GM19395 (cell line): ENCODE measurements at regions not wholly inside any gene's neighbourhood (a gene's known extent, or its start where the extent isn't known, plus 50 kb on each side); places are given as distances from the start of the nearest gene placed in this dataset.

Experiments used
- ATAC-seq: cut with Tn5 transposase; IDR thresholded peaks from one replicate; pipeline ENCODE4 v1.9.1; 2021; ENCODE audit warnings: mild to moderate bottlenecking, moderate library complexity; ENCODE audit not compliant: unreplicated experiment

DNA sequence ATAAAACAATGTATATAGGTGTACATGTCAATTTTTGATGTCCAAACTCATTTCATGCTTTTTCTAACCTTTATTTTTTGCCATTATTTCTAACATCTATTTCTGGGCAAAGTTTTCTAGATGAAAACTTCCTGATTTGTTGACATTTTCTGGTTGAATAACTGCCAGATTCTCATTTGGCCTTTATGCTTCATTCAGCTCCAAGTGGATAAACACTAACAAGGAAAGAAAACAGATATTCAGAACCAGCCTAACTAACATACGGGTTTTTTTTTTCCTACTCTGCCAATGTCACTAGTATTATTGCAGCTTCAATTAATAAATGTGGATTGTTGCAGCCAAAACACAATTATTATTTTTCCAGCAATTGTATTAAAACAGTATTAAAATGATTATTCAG, 50.9 kb upstream of the RAP1GDS1 start:
- no peak for ATAC-seq

DNA sequence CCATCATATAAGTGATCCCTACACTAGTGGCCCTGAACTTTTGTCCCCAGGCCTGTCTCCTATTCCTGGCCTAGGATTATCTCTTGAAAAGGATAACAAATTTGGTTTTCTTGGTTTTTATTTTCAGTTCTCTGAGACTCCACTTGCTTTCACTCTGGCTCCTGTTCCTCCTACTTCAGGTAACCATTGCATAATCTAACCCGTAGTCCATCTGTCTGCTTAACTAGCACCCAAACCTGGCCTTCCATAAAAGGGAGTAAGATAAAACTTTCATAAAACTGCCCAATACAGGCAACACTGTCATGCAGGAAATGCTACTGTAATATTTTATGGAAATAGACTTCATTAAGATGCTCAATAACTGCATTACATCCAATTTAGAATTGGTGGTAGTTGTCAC, 52.1 kb upstream of the RAP1GDS1 start:
- ATAC-seq: no peak

DNA sequence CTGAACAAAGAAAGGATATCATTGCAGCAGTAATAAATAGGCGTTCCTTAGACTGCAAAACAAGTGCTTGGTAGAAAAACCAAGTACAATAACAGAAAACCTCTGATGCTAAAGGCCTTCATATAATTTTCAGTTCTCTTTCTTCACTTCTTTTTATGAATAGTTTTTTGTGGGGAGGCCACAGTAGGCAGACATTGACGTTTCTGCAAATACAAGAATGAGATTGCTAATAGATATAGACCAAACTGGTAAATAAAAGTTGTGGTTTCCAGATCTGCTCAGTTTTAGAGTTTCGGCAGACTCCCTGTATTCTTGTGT, 57.0 kb upstream of the RAP1GDS1 start:
- peak; percentile 71 for ATAC-seq

DNA sequence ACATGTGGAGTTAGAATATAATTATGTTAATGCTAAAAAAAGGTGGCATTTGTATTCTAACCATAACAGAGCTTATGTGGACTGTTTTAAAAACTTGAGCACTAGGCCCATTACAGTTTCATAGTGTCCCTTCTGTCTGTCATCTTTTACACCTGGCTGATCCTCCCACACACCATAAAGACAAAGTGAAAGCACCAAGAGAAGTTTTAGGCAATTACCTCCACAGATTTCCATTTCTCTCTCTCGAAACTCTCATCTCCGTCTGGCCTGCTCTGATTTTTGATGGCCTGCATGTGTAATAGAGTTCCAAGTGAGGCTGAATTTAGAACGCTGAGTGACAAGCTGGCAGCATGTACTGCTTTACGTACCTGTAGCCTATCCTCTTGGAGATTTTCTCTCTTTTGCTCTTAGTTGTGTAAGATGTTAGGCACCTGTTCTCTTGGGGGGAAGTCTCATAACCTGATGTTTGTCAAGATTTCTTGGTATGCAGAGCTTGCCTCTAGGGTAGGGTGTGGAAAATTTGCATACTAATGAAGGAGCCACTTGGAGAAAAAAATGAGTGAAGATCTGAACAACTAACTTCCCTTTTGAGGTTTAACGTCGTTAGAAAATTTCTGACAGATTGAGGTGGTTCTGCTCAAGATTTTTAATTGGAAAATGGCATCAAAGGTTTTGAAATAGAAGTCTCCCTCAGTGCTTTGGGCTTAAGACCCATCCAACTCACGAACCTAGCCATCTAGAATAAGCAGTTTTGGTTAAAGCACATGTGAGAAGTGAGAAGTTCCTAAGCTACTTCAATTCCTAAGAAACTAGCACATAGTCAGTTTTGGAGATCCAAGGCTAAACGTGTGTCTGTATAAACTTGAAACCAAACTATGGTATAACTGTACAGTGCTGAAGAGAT, 57.6 kb upstream of the RAP1GDS1 start:
- peak; percentile 83 for ATAC-seq

GRCh38 chr4:98202907-98203306, 58.3 kb upstream of the RAP1GDS1 start:
- ATAC-seq: no peak

- ATAC-seq: no peak
Measured at GRCh38 chr4:98199247-98199646, 56.0 kb upstream of the STPG2 start.

- ATAC-seq: no peak
Measured at GRCh38 chr4:98195005-98195404, 51.7 kb upstream of the STPG2 start.

DNA sequence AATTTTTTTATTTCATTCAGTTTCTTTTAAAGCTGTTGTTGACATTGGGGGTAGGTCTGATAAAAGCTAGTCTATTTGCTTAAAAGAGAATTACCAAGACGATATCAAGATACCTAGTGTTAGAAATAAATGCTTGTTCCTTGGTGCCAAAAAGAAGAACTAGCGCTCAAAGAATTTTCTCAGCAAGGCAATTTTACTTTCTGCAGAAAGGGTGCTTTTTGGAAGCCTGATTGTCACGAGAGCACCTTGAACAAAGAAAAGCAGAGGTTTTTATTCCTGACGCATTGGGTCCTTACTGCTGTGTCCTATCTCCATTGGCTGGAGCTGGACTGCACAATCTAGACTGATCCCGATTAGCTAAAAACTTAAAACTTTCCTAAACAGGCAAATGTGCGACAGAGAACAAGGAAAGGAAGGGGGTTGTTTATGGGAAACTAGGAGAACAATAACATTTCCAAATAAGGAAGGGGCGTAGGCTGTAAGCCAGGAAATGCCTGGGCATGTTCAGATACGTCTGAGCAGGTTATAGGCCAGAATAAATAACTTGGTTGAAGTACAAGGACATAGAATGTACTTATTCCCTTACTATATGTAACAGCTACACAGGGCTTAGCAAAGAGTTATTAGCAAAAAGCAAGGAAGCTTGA, 50.3 kb upstream of the STPG2 start:
- no peak for ATAC-seq
